ENCODE measurements at regions not wholly inside any gene's neighbourhood (a gene's known extent, or its start where the extent isn't known, plus 50 kb on each side); places are given as distances from the start of the nearest gene placed in this dataset.
"Not testable (repeated sequence)": the region's sequence is repeated elsewhere in the genome, so short reads cannot be mapped to it uniquely, and the experiment has no call there.

DNA sequence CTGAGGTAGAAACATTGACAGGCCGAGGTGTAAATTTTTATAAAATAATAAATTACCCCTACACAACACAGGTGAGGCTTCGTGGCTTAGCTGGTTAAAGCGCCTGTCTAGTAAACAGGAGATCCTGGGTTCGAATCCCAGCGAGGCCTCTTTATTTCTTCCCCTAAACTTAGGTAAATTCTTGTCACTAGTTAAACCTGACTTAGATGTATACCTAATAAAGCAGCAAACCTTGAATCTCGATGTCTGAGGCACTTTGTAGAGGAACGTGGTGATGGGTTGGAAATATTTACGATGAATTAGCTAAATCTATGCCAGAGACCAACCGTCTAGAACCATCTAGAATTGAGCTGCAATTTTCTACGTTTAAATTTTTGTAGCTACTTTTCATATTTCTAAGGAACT, 185.6 kb downstream of the OR2B2 start:
- no peak overlapping the region for H3K4me2 ChIP-seq (ENCODE audit: insufficient read depth, low read length)
- H3K79me2 ChIP-seq (ENCODE audit: insufficient read depth, low read length): no peaks in the 10 kb centered on the region
- no peak overlapping the region for H3K4me3 ChIP-seq (ENCODE audit: insufficient read depth, low read length)
- H3K27ac ChIP-seq (ENCODE audit: low read depth, low read length): no peak overlapping the region
- no peaks in the 10 kb centered on the region for H3K27me3 ChIP-seq (ENCODE audit: insufficient read depth, low read length)
- no peak for DNase-seq (ENCODE audit: insufficient read length, low spot score, missing footprints)
- H3K36me3 ChIP-seq (ENCODE audit: insufficient read depth, low read length): no peaks in the 10 kb centered on the region
- no peaks in the 10 kb centered on the region for H3K9me3 ChIP-seq (ENCODE audit: low read depth, low read length)
- no peaks in the 10 kb centered on the region for H3K4me1 ChIP-seq (ENCODE audit: insufficient read depth, low read length)
- TF ChIP-seq, protein P1, sequence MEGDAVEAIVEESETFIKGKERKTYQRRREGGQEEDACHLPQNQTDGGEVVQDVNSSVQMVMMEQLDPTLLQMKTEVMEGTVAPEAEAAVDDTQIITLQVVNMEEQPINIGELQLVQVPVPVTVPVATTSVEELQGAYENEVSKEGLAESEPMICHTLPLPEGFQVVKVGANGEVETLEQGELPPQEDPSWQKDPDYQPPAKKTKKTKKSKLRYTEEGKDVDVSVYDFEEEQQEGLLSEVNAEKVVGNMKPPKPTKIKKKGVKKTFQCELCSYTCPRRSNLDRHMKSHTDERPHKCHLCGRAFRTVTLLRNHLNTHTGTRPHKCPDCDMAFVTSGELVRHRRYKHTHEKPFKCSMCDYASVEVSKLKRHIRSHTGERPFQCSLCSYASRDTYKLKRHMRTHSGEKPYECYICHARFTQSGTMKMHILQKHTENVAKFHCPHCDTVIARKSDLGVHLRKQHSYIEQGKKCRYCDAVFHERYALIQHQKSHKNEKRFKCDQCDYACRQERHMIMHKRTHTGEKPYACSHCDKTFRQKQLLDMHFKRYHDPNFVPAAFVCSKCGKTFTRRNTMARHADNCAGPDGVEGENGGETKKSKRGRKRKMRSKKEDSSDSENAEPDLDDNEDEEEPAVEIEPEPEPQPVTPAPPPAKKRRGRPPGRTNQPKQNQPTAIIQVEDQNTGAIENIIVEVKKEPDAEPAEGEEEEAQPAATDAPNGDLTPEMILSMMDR (IDR thresholded peaks at IDR 0.05; ENCODE audit: extremely low read depth, low read depth, low read length): no peak
- no peaks in the 10 kb centered on the region for H4K20me1 ChIP-seq (ENCODE audit: insufficient read depth, low read length)
- no peak overlapping the region for H2AFZ ChIP-seq (ENCODE audit: low read length)

DNA sequence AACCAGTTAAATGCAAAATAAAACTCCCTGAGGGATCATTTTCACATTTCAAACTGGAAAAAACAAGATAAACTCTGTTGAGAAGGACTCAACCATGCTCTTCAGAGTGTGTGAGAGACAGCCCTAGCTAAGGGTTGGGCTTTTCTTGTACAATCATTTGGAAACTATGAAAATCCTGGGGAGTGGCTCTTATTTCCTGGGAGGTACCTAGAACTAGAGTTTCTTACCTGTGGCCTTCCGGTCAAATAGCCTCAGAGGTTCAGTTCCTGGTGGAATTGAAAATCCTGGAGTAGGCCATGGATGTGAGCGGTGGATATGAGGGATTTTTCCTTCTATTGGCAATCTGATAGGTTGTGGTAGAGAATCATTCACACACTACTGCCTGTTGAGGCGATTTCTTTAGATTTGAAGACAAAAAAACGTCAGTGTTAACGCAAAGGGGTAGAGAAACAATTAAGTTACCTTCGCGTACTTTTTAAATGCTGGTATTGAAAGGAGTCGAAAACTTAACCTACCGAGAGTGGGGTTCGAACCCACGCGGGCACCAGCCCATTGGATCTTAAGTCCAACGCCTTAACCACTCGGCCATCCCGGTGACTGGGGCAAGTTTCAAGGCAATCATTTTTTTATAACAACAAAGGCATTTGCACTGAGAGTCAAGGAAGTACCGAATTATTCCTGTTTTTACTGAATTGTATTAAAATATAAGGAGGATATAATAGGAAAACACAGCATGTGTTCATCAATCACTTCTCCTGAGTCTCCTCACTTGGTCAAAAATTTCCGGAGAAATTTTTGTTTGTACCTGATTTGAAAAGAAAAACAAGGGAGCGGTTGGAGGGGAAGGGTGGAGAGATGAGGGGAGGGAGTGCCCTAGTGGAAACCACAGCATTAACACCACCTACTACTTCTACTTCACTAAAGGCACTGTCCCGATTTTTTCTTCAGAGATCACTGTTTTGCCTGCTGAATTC, 191.3 kb downstream of the OR2B2 start:
- Histone ChIP-seq H3K4me3 (ENCODE audit: insufficient read depth, low read length) (peak overlapping the region; percentile 16), H3K4me2 (ENCODE audit: insufficient read depth, low read length) (peak overlapping the region; percentile 50), H3K36me3 (ENCODE audit: insufficient read depth, low read length) (no peaks in the 10 kb centered on the region), H3K4me1 (ENCODE audit: insufficient read depth, low read length) (no peaks in the 10 kb centered on the region), H4K20me1 (ENCODE audit: insufficient read depth, low read length) (no peaks in the 10 kb centered on the region), H3K9me3 (ENCODE audit: low read depth, low read length) (no peaks in the 10 kb centered on the region), H3K27ac (ENCODE audit: low read depth, low read length) (no peak overlapping the region), H3K27me3 (ENCODE audit: insufficient read depth, low read length) (no peaks in the 10 kb centered on the region), H2AFZ (ENCODE audit: low read length) (no peak overlapping the region), H3K79me2 (ENCODE audit: insufficient read depth, low read length) (no peaks in the 10 kb centered on the region)
- TF ChIP-seq, protein P1 (IDR thresholded peaks at IDR 0.05; ENCODE audit: extremely low read depth, low read depth, low read length): no peak
- peak; percentile 57 for DNase-seq (ENCODE audit: insufficient read length, low spot score, missing footprints)

DNA sequence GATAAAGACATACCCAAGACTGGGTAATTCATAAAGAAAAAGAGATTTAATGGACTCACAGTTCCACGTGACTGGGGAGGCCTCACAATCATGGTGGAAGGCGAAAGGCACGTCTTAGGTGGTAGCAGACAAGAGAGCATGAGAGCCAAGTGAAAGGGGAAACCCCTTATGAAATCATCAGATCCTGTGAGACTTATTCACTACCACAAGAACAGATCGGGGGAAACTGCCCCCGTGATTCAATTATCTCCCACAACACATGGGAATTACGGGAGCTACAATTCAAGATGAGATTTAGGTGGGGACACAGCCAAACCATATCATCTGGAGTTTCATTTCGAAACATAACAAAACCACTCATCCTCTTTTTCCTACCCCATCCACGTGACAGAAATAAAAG, 193.2 kb downstream of the OR2B2 start:
- not testable (repeated sequence) for H3K9me3 ChIP-seq (ENCODE audit: low read depth, low read length); H4K20me1 ChIP-seq (ENCODE audit: insufficient read depth, low read length)

DNA sequence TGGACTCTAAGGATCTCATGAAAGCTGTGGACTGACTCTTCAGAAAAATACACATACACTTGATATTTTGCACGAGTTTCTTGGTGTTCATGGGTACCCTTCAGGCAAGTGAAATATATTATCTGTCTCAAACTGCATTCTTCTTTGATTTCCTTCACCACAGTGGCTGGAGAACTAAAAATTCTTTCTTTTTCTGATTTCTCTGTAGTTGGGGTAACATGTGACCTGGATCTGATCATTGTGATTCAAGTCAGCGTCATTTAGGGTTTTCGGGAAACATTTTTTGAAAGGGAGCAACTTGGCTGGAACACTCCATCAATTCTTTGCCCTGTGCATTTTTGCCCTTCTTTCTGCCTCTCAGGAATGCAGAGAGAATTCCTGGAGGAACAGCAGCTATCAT, 205.8 kb downstream of the OR2B2 start:
- no peaks in the 10 kb centered on the region for H4K20me1 ChIP-seq (ENCODE audit: insufficient read depth, low read length)

More for the DNA sequence above, 193.2 kb downstream of the OR2B2 start:
- H3K27ac ChIP-seq (ENCODE audit: low read depth, low read length); H3K27me3 ChIP-seq (ENCODE audit: insufficient read depth, low read length); H3K4me2 ChIP-seq (ENCODE audit: insufficient read depth, low read length); DNase-seq (ENCODE audit: insufficient read length, low spot score, missing footprints); H3K36me3 ChIP-seq (ENCODE audit: insufficient read depth, low read length); H3K79me2 ChIP-seq (ENCODE audit: insufficient read depth, low read length); H3K4me1 ChIP-seq (ENCODE audit: insufficient read depth, low read length); H3K4me3 ChIP-seq (ENCODE audit: insufficient read depth, low read length); H2AFZ ChIP-seq (ENCODE audit: low read length): not testable (repeated sequence)

More for the DNA sequence above, 205.8 kb downstream of the OR2B2 start:
- Histone ChIP-seq H3K27me3 (ENCODE audit: insufficient read depth, low read length) (no peaks in the 10 kb centered on the region), H3K4me1 (ENCODE audit: insufficient read depth, low read length) (no peaks in the 10 kb centered on the region), H2AFZ (ENCODE audit: low read length) (no peak overlapping the region), H3K36me3 (ENCODE audit: insufficient read depth, low read length) (no peaks in the 10 kb centered on the region), H3K79me2 (ENCODE audit: insufficient read depth, low read length) (no peaks in the 10 kb centered on the region), H3K4me3 (ENCODE audit: insufficient read depth, low read length) (no peak overlapping the region), H3K27ac (ENCODE audit: low read depth, low read length) (no peak overlapping the region), H3K9me3 (ENCODE audit: low read depth, low read length) (no peaks in the 10 kb centered on the region), H3K4me2 (ENCODE audit: insufficient read depth, low read length) (no peak overlapping the region)
- no peak for DNase-seq (ENCODE audit: insufficient read length, low spot score, missing footprints)
- TF ChIP-seq, protein P1 (IDR thresholded peaks at IDR 0.05; ENCODE audit: extremely low read depth, low read depth, low read length): no peak

Measured in osteoblast (primary cell).